Activated T-cell treated with anti-CD3 and anti-CD28 coated beads, Interleukin-2, amount 50 U/mL, for 72 hours (primary cell): ENCODE measurements at regions not wholly inside any gene's neighbourhood (a gene's known extent, or its start where the extent isn't known, plus 50 kb on each side); places are given as distances from the start of the nearest gene placed in this dataset.
A peak's percentile ranks its signal among the peaks of the same experiment; 100 is the strongest.

ENCODE experiments used
- ATAC-seq, 2 donors: fragments of 150-1000 bp; cut with Tn5 transposase; replicated peaks in 1 of 2; 2 replicates each; pipeline ENCODE4 v1.10.0; 2021; ENCODE audit warnings: moderate library complexity in 2 of 2, mild to moderate bottlenecking in 1 of 2
- DNase-seq, 2 donors: peaks; one replicate each; pipeline ENCODE4 v3.0.0; 2021 to 2022; ENCODE audit warnings: mixed read lengths in 1 of 2
- H3K27ac Mint-ChIP-seq: one replicate; pipeline ENCODE4 v1.8.0; 2022; ENCODE audit warnings: mild to moderate bottlenecking, moderate library complexity, mixed read lengths
- H3K27me3 Mint-ChIP-seq: one replicate; pipeline ENCODE4 v1.8.0; 2022; ENCODE audit warnings: low read depth, mixed read lengths
- H3K36me3 Mint-ChIP-seq, 2 donors: one replicate each; pipeline ENCODE4 v1.8.0; 2022; ENCODE audit warnings: mixed read lengths in 2 of 2, mild to moderate bottlenecking in 1 of 2; ENCODE audit not compliant: insufficient read depth in 2 of 2
- H3K4me1 Mint-ChIP-seq: one replicate; pipeline ENCODE4 v1.8.0; 2022; ENCODE audit warnings: low read depth, mixed read lengths
- H3K4me3 Mint-ChIP-seq, 2 donors: one replicate each; pipeline ENCODE4 v1.8.0; 2022; ENCODE audit warnings: mild to moderate bottlenecking in 2 of 2, mixed read lengths in 2 of 2, moderate library complexity in 2 of 2
- H3K9me3 Mint-ChIP-seq, 2 donors: one replicate each; pipeline ENCODE4 v1.8.0; 2022; ENCODE audit warnings: mixed read lengths in 2 of 2

DNA sequence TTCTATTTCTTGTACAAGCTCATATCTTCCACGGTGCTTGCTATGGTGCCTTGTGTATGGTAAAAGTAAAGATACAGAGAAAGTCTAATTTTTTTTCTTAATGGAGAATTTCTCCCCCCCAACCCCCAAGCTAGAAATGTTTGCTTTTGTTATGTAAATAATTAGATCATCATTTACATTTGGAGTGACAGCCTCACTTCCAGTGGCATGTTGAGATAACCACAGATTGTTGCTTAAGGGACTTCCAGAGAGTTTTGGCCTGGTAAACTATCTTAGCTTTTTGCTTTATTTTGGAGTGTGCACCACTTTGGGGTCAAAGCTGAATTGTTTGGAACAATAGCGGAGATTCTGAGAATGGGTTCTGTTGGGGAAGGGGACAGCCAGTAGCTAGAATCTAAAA lies 129.7 kb downstream of the ZNF365 start:
- Mint-ChIP-seq H3K9me3 (no peaks in the 10 kb centered on the region), H3K27ac (no peak overlapping the region), H3K27me3 (peaks cover 14% of the 10 kb centered on the region), H3K4me1 (no peaks in the 10 kb centered on the region), H3K36me3 (no peaks in the 10 kb centered on the region), H3K4me3 (no peak overlapping the region)
- ATAC-seq (no peak), DNase-seq (no peak)

DNA sequence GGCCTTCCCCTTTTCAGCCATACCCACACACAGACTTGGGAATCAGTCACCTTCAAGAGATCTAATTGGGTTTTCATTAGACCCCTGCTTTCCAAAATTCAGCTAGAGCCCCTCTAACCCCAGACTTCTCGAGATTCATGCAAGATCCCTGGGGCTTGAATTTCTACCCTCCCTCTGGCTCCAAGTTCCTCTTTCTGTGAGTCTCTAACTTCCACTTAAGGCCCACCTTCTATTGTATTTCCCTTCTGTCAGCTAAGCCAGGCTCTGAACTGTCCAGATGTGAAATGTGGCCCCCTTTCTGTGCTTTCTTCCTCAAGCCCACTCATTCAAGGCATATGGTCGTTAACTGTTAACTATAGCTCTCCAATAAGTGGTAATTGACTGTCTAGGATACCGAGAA lies 132.2 kb downstream of the ZNF365 start:
- H3K27ac Mint-ChIP-seq, result no peak overlapping the region
- H3K4me3 Mint-ChIP-seq, result no peak overlapping the region

DNA sequence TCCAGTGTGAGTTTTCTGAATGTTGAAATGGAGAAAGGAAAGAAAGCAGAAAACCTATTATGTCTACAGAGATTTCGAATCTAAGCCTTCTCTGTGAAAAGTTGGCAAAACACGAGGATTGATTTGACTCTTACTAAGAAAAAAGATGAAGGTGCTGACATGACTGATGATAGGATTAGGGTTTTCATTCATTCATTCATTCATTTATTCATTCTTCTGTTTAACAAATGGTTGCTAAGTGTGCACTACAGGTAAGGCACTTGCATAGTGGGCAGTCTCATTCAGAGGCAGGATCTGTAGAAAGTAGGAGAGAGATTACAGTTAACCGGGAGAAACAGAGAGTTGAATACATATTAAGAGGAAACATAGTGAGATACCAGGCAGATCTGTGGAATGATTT lies 137.1 kb downstream of the ZNF365 start:
- Mint-ChIP-seq H3K36me3 (no peaks in the 10 kb centered on the region), H3K27ac (no peak overlapping the region), H3K4me1 (no peaks in the 10 kb centered on the region), H3K9me3 (no peaks in the 10 kb centered on the region), H3K27me3 (peaks cover 8% of the 10 kb centered on the region), H3K4me3 (no peak overlapping the region)
- DNase-seq (no peak), ATAC-seq (no peak)

More for the DNA sequence above, 132.2 kb downstream of the ZNF365 start:
- DNase-seq (no peak), ATAC-seq (no peak)
- no peaks in the 10 kb centered on the region for H3K9me3 Mint-ChIP-seq
- no peaks in the 10 kb centered on the region for H3K36me3 Mint-ChIP-seq
- no peaks in the 10 kb centered on the region for H3K27me3 Mint-ChIP-seq
- H3K4me1 Mint-ChIP-seq, result no peaks in the 10 kb centered on the region

DNA sequence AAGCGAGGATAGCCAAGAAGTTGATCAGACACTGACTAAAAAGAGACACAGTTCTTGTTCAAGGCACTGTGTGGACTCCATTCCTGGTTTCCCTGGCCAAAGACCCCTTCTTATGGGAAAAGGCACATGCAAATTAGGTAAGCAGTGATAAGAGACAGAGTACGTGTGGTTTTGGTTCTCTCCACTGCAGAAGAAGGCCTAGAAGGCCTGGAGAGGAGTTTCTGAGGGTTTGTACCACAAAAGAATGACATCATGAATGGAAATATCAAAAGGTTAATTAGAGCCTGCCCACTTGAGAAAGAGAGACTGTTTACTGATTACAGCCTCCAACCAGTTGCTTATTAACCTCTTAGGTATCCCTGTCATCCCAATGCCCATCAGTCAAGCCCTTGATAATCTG lies 137.5 kb downstream of the ZNF365 start:
- ATAC-seq (no peak), DNase-seq (no peak)
- H3K4me3 Mint-ChIP-seq, result no peak overlapping the region
- no peaks in the 10 kb centered on the region for H3K9me3 Mint-ChIP-seq
- H3K4me1 Mint-ChIP-seq, result no peaks in the 10 kb centered on the region
- no peak overlapping the region for H3K27ac Mint-ChIP-seq
- no peaks in the 10 kb centered on the region for H3K36me3 Mint-ChIP-seq
- H3K27me3 Mint-ChIP-seq, result peaks cover 8% of the 10 kb centered on the region

DNA sequence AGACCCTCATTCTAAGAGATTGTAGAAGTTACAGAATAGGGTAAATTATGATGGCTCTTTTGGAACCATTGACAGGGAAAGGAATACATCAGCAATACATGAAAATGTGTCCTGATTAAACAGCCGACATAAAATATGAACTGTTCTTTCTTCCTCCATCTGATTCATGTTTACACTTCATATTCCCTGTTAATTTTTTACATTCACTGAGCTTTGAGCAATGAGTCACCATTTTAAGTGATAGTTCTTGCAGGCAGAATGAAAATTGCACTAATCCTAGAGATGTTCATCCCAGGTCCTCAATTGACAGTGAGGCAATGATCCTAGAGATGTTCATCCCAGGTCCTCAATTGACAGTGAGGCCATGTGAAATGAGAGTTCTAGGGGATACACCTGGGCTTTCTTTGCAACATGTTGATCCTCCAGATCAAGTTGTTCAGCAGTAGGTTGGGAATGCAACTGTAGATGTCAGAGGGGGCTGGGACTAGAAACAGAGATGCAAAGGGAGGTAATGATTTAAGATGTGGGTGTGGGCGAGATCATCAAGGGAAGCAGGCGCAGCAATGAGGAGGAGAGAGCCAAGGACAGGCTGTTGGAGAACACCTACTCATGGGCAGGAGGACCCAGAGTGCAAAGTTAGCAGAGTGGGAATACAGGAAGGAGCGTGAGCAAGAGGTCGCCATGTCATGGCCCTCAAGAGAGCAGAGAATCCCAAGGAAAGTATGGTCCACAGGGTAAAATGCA lies 138.7 kb downstream of the ZNF365 start:
- ATAC-seq, result no peak
- no peaks in the 10 kb centered on the region for H3K4me1 Mint-ChIP-seq
- H3K9me3 Mint-ChIP-seq, result no peaks in the 10 kb centered on the region
- no peak overlapping the region for H3K27ac Mint-ChIP-seq
- DNase-seq, result no peak
- H3K36me3 Mint-ChIP-seq, result no peaks in the 10 kb centered on the region
- no peak overlapping the region for H3K4me3 Mint-ChIP-seq
- H3K27me3 Mint-ChIP-seq, result peaks cover 8% of the 10 kb centered on the region

DNA sequence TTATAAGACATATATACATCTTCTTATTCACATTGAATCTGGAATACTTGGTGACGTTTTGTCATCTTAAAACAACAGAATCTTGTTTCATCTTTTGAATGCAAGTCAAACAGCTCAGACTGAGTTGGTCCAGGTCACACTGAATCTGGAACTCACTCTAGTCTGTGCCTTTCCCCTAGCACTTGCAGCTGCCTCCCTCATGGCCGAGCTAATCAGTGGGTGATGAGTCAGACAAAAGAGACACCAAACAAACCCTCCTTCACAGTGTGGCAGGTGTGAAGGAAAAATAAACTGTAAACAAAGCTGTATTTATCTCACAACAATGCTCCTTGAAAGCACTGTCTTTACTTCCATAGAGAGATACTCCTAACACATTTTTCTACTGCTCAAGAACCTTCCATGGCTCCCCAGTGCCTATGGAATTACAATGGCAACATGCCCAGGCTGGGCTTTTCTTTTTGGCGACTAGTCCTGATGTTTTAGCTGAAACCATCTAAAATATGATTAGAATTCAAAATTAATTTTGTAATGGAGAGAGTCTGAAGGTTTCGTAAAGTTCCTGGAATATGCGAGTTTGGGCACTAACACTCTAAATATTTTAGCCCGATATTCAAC lies 140.0 kb downstream of the ZNF365 start:
- ATAC-seq (no peak), DNase-seq (no peak)
- Mint-ChIP-seq H3K36me3 (no peaks in the 10 kb centered on the region), H3K4me1 (no peaks in the 10 kb centered on the region), H3K27me3 (peaks cover 8% of the 10 kb centered on the region), H3K9me3 (no peaks in the 10 kb centered on the region), H3K27ac (no peak overlapping the region), H3K4me3 (no peak overlapping the region)

DNA sequence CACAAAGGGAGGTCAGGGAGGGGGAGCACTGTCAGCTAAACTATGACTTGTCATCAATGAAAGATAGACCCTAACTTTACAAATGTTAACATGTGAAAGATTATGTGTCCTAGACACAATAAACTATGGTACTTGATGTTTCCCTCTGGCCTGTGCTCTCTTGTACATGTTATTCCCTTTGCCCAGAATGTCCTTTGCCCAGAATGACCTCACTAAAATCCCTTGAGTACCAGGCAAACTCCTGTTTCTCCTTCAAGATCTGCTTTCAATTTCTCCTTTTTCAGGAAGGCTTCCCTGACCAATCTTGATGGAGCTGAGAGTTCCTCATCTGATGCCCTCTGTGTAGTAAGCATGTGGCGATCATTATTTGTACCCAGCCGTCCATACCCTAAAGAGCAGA lies 143.1 kb downstream of the ZNF365 start:
- H3K4me1 Mint-ChIP-seq, result no peaks in the 10 kb centered on the region
- peaks cover 8% of the 10 kb centered on the region for H3K27me3 Mint-ChIP-seq
- H3K36me3 Mint-ChIP-seq, result no peaks in the 10 kb centered on the region
- no peak for ATAC-seq
- DNase-seq, result no peak
- H3K9me3 Mint-ChIP-seq, result no peaks in the 10 kb centered on the region
- H3K4me3 Mint-ChIP-seq, result no peak overlapping the region
- H3K27ac Mint-ChIP-seq, result no peak overlapping the region

DNA sequence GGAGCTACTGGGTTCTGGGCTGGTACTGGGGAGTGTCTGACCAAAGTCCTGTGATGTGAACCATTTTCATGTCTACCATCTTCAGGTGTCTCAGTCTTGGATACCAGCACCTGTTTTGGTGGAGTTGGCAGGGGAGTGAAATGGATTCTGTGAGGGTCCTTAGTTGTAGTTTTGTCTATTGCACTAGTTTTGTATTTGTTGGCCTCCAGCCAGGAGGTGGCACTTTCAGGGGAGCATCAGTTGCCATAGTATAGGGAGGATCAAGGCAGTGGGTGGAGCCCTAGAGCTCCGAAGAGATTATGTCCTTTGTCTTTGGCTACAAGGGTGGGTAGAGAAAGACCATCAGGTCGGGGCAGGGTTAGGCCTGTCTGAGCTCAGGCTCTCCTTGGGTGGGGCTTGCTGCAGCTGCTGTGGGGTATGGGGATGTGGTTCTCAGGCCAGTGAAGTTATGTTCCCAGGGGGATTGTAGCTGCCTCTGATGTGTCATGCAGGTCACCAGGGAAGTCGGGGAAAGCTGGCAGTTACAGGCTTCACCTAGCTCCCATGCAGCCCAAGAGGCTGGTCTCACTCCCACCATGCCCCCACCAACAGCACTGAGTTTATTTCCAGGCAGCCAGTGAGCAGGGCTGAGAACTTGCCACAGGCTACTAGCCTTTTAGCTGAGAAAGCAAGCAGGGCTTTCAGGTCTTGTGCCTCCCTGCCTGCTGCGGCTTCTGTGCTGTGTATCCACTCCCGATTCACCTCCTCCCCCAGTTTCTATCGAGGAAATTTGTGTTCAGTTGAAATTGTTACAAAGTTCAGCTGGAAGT lies 153.1 kb downstream of the ZNF365 start:
- H3K9me3 Mint-ChIP-seq, result peaks cover 7 to 20% of the 10 kb centered on the region in 2 donors
- peak overlapping the region in 1 of 2 donors; percentile 57 for H3K4me3 Mint-ChIP-seq
- no peak for ATAC-seq
- H3K36me3 Mint-ChIP-seq, result peaks cover 8 to 15% of the 10 kb centered on the region in 2 donors
- peaks cover 4% of the 10 kb centered on the region for H3K27me3 Mint-ChIP-seq
- H3K4me1 Mint-ChIP-seq, result peaks cover 34% of the 10 kb centered on the region
- no peak overlapping the region for H3K27ac Mint-ChIP-seq
- DNase-seq, result no peak

DNA sequence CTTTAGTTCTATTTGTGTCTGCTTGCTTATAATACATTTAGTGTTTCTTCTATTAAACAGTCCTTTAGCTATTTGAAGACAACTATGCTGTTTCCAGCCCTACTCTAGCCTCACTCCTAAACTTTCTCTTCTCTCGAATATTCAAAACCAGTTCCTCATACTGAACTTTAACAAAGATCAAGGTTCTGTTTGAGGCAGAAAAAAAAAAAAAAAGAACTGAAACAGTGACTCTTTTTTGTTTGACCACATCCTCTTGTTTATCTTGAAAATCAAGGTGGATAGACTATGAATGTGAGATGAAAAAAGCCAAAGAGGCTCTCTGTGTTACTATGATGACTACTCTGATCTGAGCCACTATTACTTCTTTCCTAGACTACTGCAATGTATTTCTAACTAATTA lies 154.3 kb downstream of the ZNF365 start:
- H3K4me1 Mint-ChIP-seq, result peaks cover 34% of the 10 kb centered on the region
- H3K27ac Mint-ChIP-seq, result peak overlapping the region; percentile 42
- H3K27me3 Mint-ChIP-seq, result peaks cover 4% of the 10 kb centered on the region
- H3K9me3 Mint-ChIP-seq, result peaks cover 5 to 16% of the 10 kb centered on the region in 2 donors
- no peak for DNase-seq
- peak; percentile 99 to 100 for ATAC-seq
- H3K4me3 Mint-ChIP-seq, result peak overlapping the region; percentile 57 to 68
- H3K36me3 Mint-ChIP-seq, result peaks cover 8 to 15% of the 10 kb centered on the region in 2 donors

DNA sequence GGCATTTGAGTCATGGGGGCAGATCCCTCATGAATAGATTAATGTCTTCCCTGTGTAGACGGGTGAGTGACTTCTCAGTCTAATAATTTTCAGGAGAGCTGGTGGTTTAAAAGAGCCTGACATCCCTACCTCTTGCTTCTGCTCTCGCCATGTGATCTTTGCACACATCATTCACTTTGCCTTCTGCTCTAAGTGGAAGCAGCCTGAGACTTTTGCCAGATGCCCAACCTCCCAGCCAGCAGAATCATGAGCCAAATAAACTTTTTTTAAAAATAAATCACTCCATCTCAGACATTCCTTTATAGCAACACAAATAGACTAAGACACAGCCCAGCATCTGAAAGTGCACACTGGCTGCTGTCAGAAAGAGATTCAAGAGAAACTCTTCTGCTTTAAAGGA lies 155.2 kb downstream of the ZNF365 start:
- ATAC-seq, result no peak
- H3K27ac Mint-ChIP-seq, result no peak overlapping the region
- H3K27me3 Mint-ChIP-seq, result peaks cover 4% of the 10 kb centered on the region
- no peak overlapping the region for H3K4me3 Mint-ChIP-seq
- no peak for DNase-seq
- peaks cover 34% of the 10 kb centered on the region for H3K4me1 Mint-ChIP-seq
- peaks cover 8 to 15% of the 10 kb centered on the region in 2 donors for H3K36me3 Mint-ChIP-seq
- peaks cover 7 to 14% of the 10 kb centered on the region in 2 donors for H3K9me3 Mint-ChIP-seq

DNA sequence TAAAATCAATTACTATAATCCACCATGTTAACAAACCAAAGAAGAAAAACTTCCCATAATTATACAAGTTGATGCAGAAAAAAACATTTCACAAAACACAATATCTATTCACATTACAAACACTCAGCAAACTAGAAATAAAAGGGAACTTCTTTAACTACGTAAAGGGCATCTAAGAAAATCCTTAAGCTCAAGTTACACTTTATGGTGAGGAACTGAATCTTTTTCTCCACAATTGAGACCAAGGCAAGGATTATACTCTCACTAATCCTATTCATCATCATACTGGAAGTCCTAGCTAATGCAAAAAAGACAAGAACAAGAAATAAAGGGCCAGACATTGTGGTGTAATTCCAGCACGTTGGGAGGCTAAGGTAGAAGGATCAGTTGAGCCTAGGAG lies 159.9 kb downstream of the ZNF365 start:
- DNase-seq, result no peak
- H3K4me1 Mint-ChIP-seq, result peaks cover 15% of the 10 kb centered on the region
- no peak for ATAC-seq
- H3K4me3 Mint-ChIP-seq, result no peak overlapping the region
- H3K9me3 Mint-ChIP-seq, result peaks cover 5 to 7% of the 10 kb centered on the region in 2 donors
- H3K27ac Mint-ChIP-seq, result no peak overlapping the region
- peaks cover 0 to 3% of the 10 kb centered on the region in 2 donors for H3K36me3 Mint-ChIP-seq
- H3K27me3 Mint-ChIP-seq, result no peaks in the 10 kb centered on the region

DNA sequence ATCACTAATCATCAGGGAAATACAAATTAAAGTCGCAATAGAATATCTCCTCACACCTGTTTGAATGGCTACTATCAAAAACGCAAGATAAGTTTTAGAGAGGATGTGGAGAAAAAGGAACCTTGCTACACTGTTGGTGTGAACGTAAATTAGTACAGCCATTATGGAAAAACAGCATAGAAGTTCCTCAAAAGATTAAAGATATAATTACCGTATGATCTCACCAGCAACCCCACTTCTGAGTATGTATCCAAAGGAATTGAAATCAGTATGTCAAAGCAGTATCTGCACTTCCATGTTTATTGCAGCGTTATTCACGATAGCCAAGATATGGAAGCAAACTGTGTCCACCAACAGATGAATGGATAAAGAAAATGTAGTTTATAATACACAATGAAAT lies 164.4 kb downstream of the ZNF365 start:
- ATAC-seq, result no peak
- H3K9me3 Mint-ChIP-seq, result peaks cover 6 to 7% of the 10 kb centered on the region in 2 donors
- no peak for DNase-seq
- no peaks in the 10 kb centered on the region for H3K36me3 Mint-ChIP-seq
- H3K27me3 Mint-ChIP-seq, result peaks cover 6% of the 10 kb centered on the region
- H3K27ac Mint-ChIP-seq, result no peak overlapping the region
- peaks cover 8% of the 10 kb centered on the region for H3K4me1 Mint-ChIP-seq
- no peak overlapping the region for H3K4me3 Mint-ChIP-seq

DNA sequence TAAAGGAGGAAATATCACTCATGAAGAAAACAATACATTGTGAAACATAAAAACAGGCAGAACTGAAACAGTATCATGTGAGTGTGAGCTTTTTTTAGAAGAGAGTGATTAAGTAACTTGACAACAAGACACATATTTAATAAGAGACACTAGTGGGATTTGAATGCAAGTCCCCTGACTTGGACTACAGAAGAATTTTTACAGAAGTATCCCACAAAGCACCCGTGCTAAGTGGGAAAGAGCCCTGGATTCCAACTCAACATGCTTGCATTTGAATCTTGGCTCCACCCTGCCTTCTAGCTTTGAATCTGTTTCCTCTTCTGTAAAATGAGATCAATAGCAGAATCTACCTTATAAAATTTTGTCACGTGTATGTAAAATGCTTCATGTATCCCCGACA lies 166.2 kb downstream of the ZNF365 start:
- Mint-ChIP-seq H3K27me3 (peaks cover 6% of the 10 kb centered on the region), H3K4me1 (peaks cover 8% of the 10 kb centered on the region), H3K9me3 (peaks cover 2 to 5% of the 10 kb centered on the region in 2 donors), H3K4me3 (no peak overlapping the region), H3K27ac (no peak overlapping the region), H3K36me3 (no peaks in the 10 kb centered on the region)
- DNase-seq (no peak), ATAC-seq (no peak)
